OCI-LY7 (cell line): ENCODE measurements at regions not wholly inside any gene's neighbourhood (a gene's known extent, or its start where the extent isn't known, plus 50 kb on each side); places are given as distances from the start of the nearest gene placed in this dataset.
"Not testable (repeated sequence)": the region's sequence is repeated elsewhere in the genome, so short reads cannot be mapped to it uniquely, and the experiment has no call there.

Experiments
- BruUV-seq: library from RNA; stranded (reverse); fragments of 400-500 nt; replicated peaks from 2 replicates; lab custom pipeline; 2021; lab: Mats Ljungman, UMichigan
- CTCF ChIA-PET: fragments of 300-600 bp; sonication (Branson Sonifier 250); formaldehyde crosslinking; loops from one replicate; lab custom pipeline; 2022; ENCODE audit warnings: antibody characterized with exemption; ENCODE audit not compliant: unreplicated experiment; lab: Charles Lee
- POLR2A ChIA-PET: fragments of 300-600 bp; sonication (Branson Sonifier 250); formaldehyde crosslinking; loops from one replicate; lab custom pipeline; 2022; ENCODE audit warnings: antibody characterized with exemption; lab: Charles Lee
- DNase-seq: peaks from one replicate; pipeline ENCODE4 v3.0.0-alpha.2; 2015; ENCODE audit warnings: low spot score
- H2AFZ ChIP-seq: fragments of 200-600 bp; sonication (generic), shearing (Covaris generic); 2 replicates; pipeline ENCODE4 v1.6.1; 2014; ENCODE audit warnings: mild to moderate bottlenecking, antibody characterized with exemption, low read length, moderate library complexity
- H3K27ac ChIP-seq: fragments of 200-600 bp; sonication (generic); 2 replicates; pipeline ENCODE4 v1.5.1; 2014; ENCODE audit warnings: mixed run types, low read depth, mild to moderate bottlenecking, moderate library complexity, low read length, inconsistent platforms; ENCODE audit not compliant: poor library complexity, severe bottlenecking
- H3K36me3 ChIP-seq: fragments of 200-600 bp; sonication (generic); 2 replicates; pipeline ENCODE4 v1.6.1; 2014; ENCODE audit warnings: mild to moderate bottlenecking, antibody characterized with exemption, low read length, moderate library complexity, mixed read lengths; ENCODE audit not compliant: insufficient read depth
- H3K4me1 ChIP-seq: fragments of 200-600 bp; sonication (generic); 2 replicates; pipeline ENCODE4 v1.5.1; 2014; ENCODE audit warnings: mild to moderate bottlenecking, low read length; ENCODE audit not compliant: insufficient read depth, poor library complexity, severe bottlenecking
- H3K4me2 ChIP-seq: fragments of 200-600 bp; sonication (generic); 2 replicates; pipeline ENCODE4 v1.6.1; 2014; ENCODE audit warnings: mild to moderate bottlenecking, low read length
- H3K4me3 ChIP-seq: fragments of 200-600 bp; sonication (generic); 2 replicates; pipeline ENCODE4 v1.5.1; 2014; ENCODE audit warnings: mild to moderate bottlenecking, low read depth, low read length; ENCODE audit not compliant: poor library complexity, severe bottlenecking
- H3K79me2 ChIP-seq: fragments of 200-600 bp; sonication (generic); 2 replicates; pipeline ENCODE4 v1.6.1; 2016; ENCODE audit warnings: low read depth, mild to moderate bottlenecking, low read length, moderate library complexity, mixed read lengths; ENCODE audit not compliant: insufficient read depth
- H3K9me2 ChIP-seq: fragments of 200-600 bp; sonication (generic); 2 replicates; pipeline ENCODE4 v1.6.1; 2016; ENCODE audit warnings: mild to moderate bottlenecking, low read length, mixed read lengths; ENCODE audit not compliant: insufficient read depth
- H3K9me3 ChIP-seq: fragments of 200-600 bp; sonication (generic); 2 replicates; pipeline ENCODE4 v1.6.1; 2014; ENCODE audit warnings: mild to moderate bottlenecking, mixed run types, low read length, mixed read lengths
- H4K20me1 ChIP-seq: fragments of 200-600 bp; sonication (generic); 2 replicates; pipeline ENCODE4 v1.6.1; 2014; ENCODE audit warnings: mild to moderate bottlenecking, antibody characterized with exemption, low read length, moderate library complexity, mixed read lengths; ENCODE audit not compliant: insufficient read depth
- CTCF ChIP-seq: fragments of 200-600 bp; sonication (generic); conservative IDR thresholded peaks from 2 replicates; pipeline ENCODE4 v1.5.1; 2014; ENCODE audit warnings: mild to moderate bottlenecking, antibody characterized with exemption, low read length, moderate library complexity, mixed read lengths
- EZH2phosphoT487 ChIP-seq: fragments of 200-600 bp; sonication (generic); IDR thresholded peaks from 2 replicates; pipeline ENCODE4 v1.6.1; 2018; ENCODE audit warnings: low read depth, borderline replicate concordance, mild to moderate bottlenecking, mixed run types, antibody characterized with exemption, low read length, moderate library complexity, mixed read lengths
- intact Hi-C: fragments of 100-400 bp; cut with micrococcal nuclease; formaldehyde crosslinking; loops from one replicate; pipeline ENCODE4 v1.10.0; 2022; ENCODE audit not compliant: unreplicated experiment

GRCh38 chr3:39569095-39569494 lies 101.6 kb downstream of the MOBP start:
- ChIA-PET POLR2A (no interaction called here), CTCF (no interaction called here)
- TF ChIP-seq CTCF (no peak), EZH2phosphoT487 (no peak)
- Histone ChIP-seq H3K79me2 (no peaks in the 10 kb centered on the region), H4K20me1 (no peaks in the 10 kb centered on the region), H3K9me2 (no peaks in the 10 kb centered on the region), H3K4me3 (no peak overlapping the region), H3K4me2 (no peak overlapping the region), H3K9me3 (no peaks in the 10 kb centered on the region), H3K4me1 (no peaks in the 10 kb centered on the region), H3K27ac (no peak overlapping the region), H2AFZ (no peak overlapping the region), H3K36me3 (no peaks in the 10 kb centered on the region)
- intact Hi-C loops, result no loop called here
- no peak for DNase-seq
- BruUV-seq, result no TSS peak

GRCh38 chr3:39573392-39573791 lies 105.9 kb downstream of the MOBP start:
- H3K36me3 ChIP-seq, result no peaks in the 10 kb centered on the region
- intact Hi-C loops, result no loop called here
- no peaks in the 10 kb centered on the region for H3K4me1 ChIP-seq
- BruUV-seq, result no TSS peak
- H2AFZ ChIP-seq, result no peak overlapping the region
- no peak overlapping the region for H3K4me2 ChIP-seq
- H3K9me3 ChIP-seq, result no peaks in the 10 kb centered on the region
- H3K27ac ChIP-seq, result no peak overlapping the region
- ChIA-PET CTCF (no interaction called here), POLR2A (interaction anchor here (0.6 kb wide), 1 partner anchor 722 kb away, joined by 5 read pairs; no protein-coding TSS in a partner anchor)
- no peaks in the 10 kb centered on the region for H4K20me1 ChIP-seq
- no peaks in the 10 kb centered on the region for H3K79me2 ChIP-seq
- no peak for DNase-seq
- H3K4me3 ChIP-seq, result no peak overlapping the region
- TF ChIP-seq CTCF (no peak), EZH2phosphoT487 (no peak)
- no peaks in the 10 kb centered on the region for H3K9me2 ChIP-seq

GRCh38 chr3:39577541-39577940 lies 110.1 kb downstream of the MOBP start:
- no peak overlapping the region for H2AFZ ChIP-seq
- BruUV-seq, result no TSS peak
- H4K20me1 ChIP-seq, result no peaks in the 10 kb centered on the region
- H3K9me3 ChIP-seq, result no peaks in the 10 kb centered on the region
- ChIA-PET POLR2A (no interaction called here), CTCF (no interaction called here)
- H3K4me3 ChIP-seq, result no peak overlapping the region
- intact Hi-C loops, result no loop called here
- H3K27ac ChIP-seq, result no peak overlapping the region
- H3K36me3 ChIP-seq, result no peaks in the 10 kb centered on the region
- TF ChIP-seq CTCF, result no peak
- H3K4me2 ChIP-seq, result no peak overlapping the region
- DNase-seq, result no peak
- H3K79me2 ChIP-seq, result no peaks in the 10 kb centered on the region
- H3K9me2 ChIP-seq, result no peaks in the 10 kb centered on the region
- no peaks in the 10 kb centered on the region for H3K4me1 ChIP-seq

- not testable (repeated sequence) for H3K9me3 ChIP-seq, BruUV-seq
Measured at GRCh38 chr3:39586215-39586614, 118.7 kb downstream of the MOBP start.

More at GRCh38 chr3:39586215-39586614, 118.7 kb downstream of the MOBP start:
- H3K4me3 ChIP-seq, POLR2A ChIA-PET, H3K4me1 ChIP-seq, H3K36me3 ChIP-seq, H3K79me2 ChIP-seq, H3K9me2 ChIP-seq, CTCF ChIA-PET, H2AFZ ChIP-seq, intact Hi-C loops, DNase-seq, H3K4me2 ChIP-seq, H4K20me1 ChIP-seq, H3K27ac ChIP-seq: not testable (repeated sequence)
